Activated CD4-positive, alpha-beta T cell treated with anti-CD3 and anti-CD28 coated beads for 24 hours (primary cell): ENCODE measurements at regions not wholly inside any gene's neighbourhood (a gene's known extent, or its start where the extent isn't known, plus 50 kb on each side); places are given as distances from the start of the nearest gene placed in this dataset.
A peak's percentile ranks its signal among the peaks of the same experiment; 100 is the strongest.
"Not testable (repeated sequence)": the region's sequence is repeated elsewhere in the genome, so short reads cannot be mapped to it uniquely, and the experiment has no call there.

Source experiments
- DNase-seq, 2 donors: peaks; one replicate each; pipeline ENCODE4 v3.0.0-alpha.2; 2020; ENCODE audit warnings: low read depth in 2 of 2

DNA sequence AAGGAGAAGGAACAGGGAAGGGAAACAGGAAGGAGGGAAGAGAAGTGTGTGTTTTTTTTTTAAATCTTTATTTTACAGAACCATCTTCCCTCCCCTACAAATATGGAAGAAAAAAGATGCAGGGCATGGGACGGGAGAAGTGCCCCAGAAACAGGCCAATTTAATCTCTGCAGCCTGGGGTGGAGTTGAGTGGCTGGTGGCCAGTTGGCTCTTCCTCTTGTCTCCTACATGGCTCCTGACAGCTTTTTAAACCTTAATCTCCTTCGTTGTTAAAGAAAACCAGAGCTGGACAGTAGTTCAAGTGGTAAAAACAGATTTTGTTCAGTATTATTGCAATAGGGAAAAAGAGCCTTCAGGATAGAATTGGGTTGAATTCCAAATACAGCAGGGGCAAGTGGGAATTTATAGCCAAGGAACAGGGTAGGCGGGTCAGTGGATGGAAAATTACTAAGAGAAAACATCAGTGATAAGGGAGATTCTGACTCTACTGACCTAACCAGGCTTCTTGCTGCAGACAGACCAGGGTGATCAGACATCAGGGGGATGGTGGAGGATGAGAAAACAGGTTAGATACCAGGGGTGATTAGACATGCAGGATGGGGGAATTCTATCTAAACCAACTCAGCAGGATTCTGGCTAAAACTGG lies 125.1 kb upstream of the CLINT1 start:
- DNase-seq: no peak

DNA sequence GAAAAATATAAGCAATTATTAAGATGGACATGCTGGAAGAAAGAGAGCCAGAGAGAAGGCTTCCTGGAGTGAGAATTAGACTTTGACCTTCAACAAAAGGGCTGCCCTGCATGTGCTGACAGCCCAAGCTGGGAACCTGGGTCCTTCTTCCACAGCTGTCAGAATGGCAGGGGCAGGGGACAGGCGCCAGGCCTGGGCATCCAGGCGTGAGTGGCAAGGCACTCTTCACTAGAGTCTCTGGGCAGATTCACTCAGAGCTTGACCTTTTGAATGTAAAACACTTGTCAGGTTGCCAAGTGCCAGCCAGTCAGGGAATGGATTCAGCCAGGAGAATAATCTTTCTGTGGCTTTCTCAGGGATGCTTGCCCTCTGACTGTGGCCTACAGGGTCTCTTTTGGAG lies 119.1 kb upstream of the CLINT1 start:
- DNase-seq: no peak

DNA sequence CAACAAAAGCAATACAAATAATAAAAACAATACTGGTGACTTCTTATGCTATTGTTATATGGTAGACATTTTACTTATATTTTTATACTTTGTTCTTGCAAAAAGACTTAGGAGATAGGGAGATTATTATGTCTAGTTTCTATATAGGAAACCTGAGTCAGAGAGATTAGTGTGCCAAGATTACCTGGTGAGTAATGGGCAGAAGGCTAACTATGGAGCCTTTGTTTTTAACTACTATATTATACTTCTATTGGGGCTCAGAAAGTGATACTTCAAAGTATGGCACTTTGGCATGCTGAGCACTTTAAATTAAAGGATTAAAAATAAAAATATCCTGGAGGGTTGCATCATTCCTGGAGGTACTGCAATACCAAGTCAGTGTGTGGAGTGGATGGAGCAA lies 117.5 kb upstream of the CLINT1 start:
- DNase-seq: no peak

DNA sequence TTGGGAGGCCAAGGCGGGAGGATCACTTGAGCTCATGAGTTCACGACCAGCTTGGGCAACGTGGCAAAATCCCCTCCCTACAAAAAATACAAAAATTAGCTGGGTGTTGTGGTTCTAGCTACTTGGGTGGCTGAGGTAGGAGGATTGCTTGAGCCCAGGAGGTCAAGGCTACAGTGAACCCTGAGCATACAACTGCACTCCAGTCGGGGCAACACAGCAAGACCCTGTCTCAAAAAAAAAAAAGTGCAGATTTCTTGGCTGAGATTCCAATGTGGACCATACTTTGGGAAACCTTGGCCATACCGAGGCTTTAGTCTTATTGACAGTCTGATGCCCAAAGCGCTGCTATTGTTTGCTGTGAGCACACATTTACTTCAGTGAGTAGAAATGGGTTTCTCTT lies 113.6 kb upstream of the CLINT1 start:
- DNase-seq: no peak

DNA sequence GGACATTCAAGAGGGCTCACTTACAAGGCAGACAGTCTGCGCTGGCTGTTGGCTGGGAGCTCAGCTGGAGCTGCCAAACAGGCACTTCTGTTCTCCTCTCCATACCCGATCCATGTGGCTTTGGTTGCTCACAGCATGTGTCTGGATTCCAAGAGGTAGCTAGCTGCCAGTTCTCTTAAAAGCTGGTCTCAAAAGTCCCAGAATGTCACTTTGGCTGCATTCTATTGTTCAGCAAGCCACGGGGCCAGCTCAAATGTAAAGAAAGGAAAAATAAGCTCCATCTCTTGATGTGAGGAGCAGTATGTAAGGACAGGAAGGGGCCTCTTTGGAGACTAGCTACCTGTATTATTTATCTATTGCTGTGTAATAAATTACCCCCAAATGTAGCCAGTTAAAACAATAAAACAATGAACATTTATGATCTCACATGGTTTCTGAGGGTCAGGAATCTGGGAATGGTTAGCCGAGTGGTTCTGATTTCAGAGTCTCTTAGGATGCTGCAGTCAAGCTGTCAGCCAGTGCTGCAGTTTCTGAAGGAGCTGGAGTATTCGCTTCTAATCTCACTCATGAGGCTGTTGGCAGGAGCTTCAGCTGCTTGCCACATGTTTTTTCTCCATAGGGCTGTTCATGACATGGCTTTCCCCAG lies 112.7 kb upstream of the CLINT1 start:
- no peak for DNase-seq

DNA sequence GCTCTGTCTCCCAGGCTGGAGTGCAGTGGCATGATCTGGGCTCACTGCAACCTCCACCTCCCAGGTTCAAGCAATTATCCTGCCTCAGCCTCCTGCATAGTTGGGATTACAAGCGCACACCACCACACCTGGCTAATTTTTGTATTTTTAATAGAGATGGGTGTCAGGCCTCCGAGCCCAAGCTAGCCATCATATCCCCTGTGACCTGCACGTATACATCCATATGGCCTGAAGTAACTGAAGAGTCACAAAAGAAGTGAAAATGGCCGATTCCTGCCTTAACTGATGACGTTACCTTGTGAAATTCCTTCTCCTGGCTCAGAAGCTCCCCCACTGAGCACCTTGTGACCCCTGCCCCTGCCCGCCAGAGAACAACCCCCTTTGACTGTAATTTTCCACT lies 109.6 kb upstream of the CLINT1 start:
- not testable (repeated sequence) for DNase-seq

DNA sequence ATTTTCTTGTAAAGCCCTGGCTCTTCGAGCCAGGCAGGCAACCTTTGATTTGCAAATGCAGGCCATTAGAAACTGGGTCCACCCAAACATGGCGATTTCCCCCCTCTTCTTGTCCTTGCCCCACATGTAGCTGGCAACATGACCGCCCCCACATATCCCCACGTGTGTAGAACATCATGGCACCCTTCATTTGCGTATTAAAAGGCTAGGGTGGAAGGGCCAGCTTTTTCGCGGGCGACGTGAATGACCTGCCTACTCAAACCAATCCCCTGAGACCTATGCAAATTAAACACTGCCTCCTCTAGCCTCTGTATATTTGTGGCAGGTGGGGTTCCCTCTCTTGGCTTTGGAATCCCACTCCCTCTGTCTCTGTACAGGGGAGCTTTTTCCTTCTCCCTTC lies 107.0 kb upstream of the CLINT1 start:
- DNase-seq: no peak

DNA sequence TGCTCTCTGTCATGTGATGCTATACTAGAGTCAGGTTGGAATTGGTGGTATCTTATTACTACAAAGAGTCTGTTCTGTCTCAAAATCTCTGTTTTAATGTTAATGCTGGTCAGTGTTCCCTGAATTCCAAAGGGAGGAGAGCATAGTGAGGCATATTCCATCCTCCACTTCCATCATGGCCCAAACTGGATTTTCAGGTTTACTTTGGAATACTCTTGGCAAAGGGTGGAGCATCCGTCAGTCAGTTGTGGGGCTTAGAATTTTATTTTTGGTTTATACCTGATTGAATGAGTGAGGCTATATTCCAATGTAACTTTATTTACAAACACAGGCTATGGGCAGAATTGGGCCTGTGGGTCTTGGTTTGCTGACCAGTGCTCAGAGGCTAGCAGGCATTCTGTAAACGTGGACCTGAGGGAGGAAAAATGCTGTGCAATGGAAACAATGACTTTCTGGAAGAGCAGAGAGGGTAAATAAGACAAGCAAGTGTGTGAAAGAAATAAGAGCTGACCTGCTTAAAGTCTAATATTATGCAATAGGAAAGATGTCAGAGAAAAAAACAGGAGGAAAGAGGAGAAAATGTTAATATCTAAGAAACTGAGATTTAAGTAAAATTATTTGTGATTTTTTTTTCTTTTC lies 106.2 kb upstream of the CLINT1 start:
- DNase-seq: no peak

DNA sequence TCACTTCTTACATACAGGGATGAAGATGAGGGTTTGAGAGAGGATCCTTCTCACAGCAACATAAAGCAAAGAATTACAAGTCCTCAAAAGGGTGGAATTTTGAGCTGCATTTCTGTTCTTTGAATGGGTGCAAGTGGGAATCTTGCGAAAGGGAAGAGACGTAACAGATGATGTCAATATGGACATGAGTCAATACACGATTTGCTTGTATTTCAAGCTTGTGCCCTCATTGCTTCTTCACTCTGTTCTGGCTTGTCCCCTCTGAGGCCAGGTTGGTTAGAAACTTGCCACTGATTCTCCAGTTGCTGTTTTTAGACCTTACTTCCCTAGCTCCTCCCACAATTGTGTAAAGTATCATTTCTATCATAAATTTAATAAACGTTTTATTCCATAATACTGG lies 104.8 kb upstream of the CLINT1 start:
- no peak for DNase-seq

DNA sequence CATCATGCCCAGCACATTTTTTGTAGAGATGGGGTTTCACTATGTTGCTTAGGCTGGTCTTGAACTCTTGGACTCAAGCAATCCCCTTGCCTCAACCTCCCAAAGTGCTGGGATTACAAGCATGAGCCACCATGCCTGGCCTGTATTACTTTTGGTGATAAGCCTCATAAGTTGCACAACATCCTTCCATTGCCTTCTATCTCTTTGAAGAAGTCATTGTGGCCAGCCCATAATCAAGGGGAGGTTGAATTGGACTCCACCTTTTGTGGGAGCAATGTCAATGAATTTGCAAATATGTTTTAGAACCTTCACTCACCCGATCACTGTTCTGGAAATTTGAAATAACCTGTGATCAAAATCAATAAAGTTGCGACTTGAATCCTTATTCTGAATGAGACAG lies 104.3 kb upstream of the CLINT1 start:
- no peak for DNase-seq

DNA sequence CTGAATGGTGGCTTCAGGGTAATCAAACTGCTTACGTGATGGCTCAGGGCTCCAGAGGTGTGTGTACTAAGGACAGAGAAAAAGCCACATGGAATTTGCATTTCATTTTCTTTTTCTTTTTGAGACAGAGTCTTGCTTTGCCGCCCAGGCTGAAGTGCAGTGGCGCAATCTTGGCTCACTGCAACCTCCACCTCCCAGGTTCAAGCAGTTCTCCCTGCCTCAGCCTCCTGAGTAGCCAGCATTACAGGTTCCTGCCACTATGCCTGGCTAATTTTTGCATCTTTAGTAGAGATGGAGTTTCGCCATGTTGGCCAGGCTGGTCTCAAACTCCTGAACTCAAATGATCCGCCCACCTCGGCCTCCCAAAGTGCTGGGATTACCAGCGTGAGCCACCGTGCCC lies 103.7 kb upstream of the CLINT1 start:
- DNase-seq: not testable (repeated sequence)

DNA sequence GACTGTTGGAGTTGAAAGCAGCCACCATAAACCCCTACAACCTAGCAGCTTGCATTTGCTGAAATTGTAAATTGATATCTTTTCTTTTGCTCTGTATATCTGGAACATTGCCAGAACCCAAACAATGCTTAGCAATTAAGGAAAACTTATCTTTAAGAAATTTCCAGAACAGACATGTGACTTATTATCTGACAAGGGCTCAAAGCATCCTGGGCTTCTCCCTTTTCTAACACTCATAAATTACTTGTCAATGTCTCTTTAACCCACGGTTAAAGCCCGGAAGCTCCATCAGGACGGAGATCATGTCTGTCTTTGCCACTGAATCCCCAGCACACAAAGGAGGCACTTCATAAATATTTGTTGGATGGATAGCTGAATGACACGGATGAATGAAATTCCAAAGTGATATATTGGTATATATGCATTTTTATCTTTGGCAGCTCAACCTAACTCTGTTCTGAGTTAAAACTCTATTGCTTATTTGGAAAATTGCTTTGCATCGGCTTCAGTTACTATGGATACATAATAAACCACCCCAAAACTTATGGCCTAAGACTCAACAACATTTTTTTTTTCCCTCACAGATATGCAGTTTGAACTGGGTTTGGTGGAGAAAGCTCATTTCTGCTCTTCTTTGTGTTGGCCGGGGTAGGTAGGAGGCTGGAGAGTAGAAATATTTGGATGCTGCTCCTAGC lies 103.1 kb upstream of the CLINT1 start:
- DNase-seq: no peak

DNA sequence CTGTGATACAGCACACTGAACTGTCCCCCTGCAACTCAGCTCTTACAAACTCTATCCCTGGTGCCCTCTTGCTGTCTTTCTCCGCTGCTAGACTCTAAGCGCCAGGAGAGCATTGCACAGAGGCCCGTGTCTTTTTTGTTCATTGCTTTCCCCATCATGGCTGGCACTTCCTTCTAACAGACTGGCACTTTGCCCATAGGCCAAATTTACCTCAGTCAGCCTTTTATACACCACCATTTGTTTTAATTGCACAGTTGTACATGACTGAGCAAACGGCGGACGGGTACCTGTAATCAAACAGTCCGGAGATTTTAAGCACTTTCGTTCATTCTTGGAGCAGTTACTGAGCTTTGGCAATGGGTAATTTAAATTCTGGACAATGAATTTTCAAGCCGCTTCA lies 102.2 kb upstream of the CLINT1 start:
- no peak for DNase-seq

DNA sequence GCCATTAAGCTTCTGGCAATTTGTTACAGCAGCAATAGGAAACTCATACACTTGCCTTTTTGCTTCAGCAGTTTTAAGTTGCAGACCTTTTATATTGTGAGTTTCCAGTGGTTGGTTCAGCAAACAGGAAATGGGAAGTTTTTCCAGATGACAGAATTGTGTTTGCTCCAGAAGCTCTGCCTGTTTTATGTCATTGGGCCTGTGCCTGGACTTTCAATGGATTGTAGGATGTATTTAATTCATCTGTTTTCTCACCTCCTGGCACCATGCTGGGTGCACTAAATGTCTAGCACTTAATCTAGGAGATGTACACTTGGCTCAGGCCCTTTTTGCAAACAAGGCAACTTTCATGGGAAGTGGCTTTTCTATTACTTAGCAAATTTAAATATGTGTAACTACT lies 100.4 kb upstream of the CLINT1 start:
- no peak for DNase-seq

DNA sequence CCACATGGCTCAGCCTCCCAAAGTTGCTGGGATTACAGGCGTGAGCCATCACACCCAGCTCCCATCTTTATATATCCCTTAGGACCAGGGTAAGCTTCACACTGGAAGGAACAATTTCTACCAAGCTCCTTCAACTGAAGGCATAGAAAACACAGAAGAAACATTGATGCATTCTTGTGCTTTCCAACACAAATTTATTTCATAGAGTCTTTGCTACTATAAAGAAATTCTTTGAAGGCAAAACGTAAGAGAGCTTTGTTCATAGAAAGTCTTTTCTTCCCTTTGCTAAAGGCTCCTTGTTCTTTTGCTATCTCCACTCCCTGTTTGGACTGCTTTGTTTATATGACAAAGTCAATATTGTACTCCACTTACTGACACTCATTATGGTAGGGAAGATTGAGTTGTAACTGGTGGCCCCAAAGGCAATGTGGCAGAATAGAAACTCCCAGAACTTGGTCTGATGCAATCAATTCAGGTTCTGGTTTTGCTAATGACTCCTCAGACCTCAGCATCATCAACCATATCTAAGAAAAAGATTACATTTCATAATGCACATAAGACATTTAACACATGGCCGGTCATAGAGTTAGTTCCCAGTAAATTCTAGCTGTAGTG lies 97.4 kb upstream of the CLINT1 start:
- DNase-seq: no peak

DNA sequence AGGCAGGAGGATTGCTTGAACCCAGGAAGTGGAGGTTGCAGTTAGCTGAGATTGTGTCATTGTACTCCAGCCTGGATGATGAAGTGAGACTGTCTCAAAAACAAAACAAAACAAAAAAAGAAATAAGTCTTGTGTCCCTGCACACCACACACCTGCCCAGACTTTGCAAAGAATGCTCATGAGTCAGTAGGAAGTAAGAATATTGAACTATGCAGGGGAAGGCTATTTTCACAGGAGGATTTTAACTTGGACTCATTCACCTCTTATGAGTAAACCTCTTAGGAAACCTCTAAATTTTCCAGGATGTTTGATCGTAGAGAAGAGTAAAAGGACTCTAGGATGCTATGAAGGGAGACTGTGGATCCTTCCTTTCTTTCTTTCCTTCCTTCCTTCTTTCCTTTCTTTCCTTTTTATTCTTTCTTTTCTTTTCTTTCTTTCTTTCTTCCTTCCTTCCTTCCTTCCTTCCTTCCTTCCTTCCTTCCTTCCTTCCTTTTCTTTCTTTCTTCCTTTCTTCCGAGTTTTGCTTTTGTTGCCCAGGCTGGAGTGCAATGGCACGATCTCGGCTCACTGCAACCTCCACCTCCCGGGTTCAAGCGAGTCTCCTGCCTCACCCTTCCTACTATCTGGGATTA lies 96.7 kb upstream of the CLINT1 start:
- no peak for DNase-seq

DNA sequence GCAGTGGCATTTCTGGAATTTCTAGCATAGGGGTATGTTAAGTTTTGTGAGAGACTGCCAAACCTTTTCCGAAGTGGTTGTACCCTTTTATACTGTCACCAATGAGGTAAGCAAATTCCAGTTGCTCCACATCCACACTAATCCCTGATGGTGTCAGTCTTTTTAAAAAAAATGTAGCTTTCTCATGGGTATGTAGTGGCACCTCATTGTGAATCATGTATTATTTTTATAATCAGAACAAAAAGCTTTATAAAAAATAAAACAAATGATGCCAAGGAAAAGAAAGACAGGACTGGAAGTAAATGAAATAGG lies 93.4 kb upstream of the CLINT1 start:
- no peak for DNase-seq

DNA sequence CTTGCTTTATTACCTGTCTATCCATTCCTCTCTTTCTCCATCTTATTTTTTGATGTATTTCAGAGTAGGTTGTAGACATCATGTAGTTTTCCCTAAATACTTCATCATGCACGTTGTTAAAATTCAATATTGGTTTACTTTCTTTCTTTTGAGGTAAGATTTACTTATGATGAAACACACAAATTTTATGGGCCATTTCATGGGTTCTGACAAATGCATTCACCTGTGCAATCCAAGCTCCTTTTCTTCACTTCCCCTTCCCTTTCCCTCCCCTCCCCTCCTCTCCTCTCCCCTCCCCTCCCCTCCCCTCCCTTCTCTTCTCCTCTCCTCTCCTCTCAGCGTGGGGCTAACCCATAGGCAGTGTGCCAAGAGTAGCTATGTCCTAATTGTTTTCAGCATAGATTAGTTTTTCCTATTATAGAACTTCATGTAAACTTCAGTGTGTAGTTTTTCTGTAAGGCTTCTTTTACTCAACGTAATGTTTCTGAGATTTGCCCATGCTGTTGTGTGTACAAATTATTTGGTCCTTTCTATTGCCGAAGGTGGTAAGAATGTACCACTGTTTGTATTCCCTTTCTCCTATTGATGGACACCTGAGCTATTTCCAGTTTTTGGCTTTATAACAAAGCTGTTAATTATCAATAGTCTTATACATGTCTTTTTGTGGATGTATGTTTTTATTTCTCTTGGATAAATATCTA lies 92.9 kb upstream of the CLINT1 start:
- no peak for DNase-seq

DNA sequence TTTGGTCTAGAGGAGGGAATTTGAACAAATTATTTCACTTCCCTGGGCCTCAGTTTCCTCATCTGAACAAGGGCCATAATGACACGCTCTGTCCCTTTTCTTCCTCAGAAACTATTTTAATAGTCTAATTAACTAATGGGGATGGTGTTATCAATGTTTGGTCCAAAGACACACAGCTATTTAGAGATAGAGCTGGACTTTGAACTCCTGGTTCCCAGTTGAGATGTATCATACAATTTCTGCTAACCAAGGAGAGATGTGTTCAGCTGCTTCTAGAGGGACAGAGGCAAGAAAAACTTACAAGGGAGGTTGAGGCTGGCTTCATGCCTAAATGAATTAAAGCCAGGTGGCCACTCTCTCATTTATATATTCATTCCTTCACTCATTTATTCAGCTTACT lies 90.6 kb upstream of the CLINT1 start:
- no peak for DNase-seq

DNA sequence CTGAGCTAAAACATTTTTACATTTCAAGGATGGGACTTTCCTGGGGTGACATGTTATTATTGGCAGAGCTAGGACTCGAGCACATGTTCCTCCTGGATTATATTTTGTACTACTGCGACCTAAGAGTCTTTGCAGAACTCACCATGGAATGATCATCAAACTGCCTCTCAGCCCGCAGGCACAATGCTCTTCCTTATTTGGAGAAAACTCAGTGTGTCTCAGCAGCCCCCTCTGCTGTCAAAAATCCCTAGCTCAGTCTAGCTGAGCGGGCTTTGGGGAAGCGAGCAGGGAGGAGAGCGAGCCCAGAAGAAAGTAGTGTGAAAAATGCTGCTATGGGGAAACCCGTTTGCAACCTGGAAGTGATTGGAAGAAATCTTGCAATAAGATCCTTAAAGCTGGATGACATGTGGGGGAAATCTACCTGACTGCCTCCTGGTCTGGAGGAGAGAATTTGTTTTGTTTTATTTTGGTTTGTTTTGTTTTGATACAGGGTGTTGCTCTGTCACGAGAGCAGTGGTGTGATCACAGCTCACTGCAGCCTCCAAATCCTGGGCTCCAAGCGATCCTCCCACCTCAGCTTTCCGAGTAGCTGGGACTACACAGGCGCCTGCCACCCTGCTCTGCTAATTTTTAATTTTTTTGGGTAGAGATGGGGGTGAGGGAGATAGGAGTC lies 89.9 kb upstream of the CLINT1 start:
- peak; percentile 66 to 72 for DNase-seq

DNA sequence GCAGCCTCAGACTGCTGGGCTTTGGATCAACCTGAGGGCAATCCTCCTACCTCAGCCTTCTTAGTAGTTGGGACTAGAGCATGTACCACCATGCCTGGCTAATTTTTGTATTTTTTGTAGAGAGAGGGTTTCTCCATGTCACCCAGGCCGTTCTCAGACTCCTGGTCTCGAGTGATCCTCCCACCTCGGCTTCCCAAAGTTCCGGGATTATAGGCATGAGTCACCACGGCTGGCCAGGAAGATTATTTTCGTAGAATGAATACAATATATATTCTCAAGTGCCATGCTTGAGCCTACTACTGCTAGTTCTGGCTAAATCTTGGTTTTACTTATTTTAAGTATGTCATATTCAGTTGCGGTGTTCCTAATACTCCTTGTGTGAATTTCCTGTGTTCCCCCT lies 88.2 kb upstream of the CLINT1 start:
- DNase-seq: no peak
